ENCODE measurements at regions not wholly inside any gene's neighbourhood (a gene's known extent, or its start where the extent isn't known, plus 50 kb on each side); places are given as distances from the start of the nearest gene placed in this dataset.

DNA sequence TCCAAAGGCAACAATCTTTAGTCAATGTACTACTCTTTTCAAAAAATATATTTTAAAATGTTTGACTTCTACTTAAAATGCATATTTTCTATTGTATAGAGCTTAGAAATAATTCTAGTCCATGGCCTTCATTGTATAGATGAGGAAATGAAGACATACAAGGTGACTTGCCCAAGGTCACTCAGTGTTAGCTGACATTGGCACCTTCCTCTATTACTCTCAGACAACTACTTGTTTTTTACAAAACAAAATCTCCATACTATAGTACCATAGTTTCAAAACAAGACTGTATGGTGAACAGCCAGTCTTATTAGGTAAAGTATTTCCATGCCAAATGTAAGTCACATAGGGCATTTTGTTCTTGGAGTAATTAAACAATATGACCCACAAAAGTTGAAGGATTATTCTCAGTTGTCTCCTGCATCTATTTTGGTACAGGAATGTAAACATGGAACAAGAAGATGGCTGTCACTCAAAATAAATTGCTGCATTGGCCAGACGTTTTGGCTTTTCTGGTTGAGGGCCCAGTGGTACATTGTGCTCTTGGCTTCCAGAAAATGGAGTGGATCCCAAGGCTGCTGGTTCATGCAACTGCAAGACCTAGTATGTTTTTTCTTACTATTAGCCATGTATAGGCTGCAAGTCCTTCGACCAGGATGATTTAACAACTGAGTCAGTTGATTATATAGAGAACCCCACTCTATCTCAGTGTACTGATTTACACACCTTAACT, 54.3 kb upstream of the NOX3 start:
- no peaks in the 10 kb centered on the region for H3K4me1 ChIP-seq
- intact Hi-C loops (cut with DNase I): no loop called here
- 21% methylated on average over 2 of the region's 2 CpGs for WGBS (ENCODE audit: insufficient coverage, low coverage, low lambda C conversion rate, missing lambda C conversion rate)
- no peaks in the 10 kb centered on the region for H3K9me3 ChIP-seq
- no peaks in the 10 kb centered on the region for H3K36me3 ChIP-seq
- H3K27me3 ChIP-seq: no peaks in the 10 kb centered on the region
- H3K4me3 ChIP-seq: no peak overlapping the region
- ATAC-seq (no peak), DNase-seq (no peak)
- TF ChIP-seq POLR2A (IDR thresholded peaks at IDR 0.05): no peak
- TF ChIP-seq, protein P1, sequence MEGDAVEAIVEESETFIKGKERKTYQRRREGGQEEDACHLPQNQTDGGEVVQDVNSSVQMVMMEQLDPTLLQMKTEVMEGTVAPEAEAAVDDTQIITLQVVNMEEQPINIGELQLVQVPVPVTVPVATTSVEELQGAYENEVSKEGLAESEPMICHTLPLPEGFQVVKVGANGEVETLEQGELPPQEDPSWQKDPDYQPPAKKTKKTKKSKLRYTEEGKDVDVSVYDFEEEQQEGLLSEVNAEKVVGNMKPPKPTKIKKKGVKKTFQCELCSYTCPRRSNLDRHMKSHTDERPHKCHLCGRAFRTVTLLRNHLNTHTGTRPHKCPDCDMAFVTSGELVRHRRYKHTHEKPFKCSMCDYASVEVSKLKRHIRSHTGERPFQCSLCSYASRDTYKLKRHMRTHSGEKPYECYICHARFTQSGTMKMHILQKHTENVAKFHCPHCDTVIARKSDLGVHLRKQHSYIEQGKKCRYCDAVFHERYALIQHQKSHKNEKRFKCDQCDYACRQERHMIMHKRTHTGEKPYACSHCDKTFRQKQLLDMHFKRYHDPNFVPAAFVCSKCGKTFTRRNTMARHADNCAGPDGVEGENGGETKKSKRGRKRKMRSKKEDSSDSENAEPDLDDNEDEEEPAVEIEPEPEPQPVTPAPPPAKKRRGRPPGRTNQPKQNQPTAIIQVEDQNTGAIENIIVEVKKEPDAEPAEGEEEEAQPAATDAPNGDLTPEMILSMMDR (IDR thresholded peaks at IDR 0.05): no peak
- no peak overlapping the region for H3K27ac ChIP-seq

DNA sequence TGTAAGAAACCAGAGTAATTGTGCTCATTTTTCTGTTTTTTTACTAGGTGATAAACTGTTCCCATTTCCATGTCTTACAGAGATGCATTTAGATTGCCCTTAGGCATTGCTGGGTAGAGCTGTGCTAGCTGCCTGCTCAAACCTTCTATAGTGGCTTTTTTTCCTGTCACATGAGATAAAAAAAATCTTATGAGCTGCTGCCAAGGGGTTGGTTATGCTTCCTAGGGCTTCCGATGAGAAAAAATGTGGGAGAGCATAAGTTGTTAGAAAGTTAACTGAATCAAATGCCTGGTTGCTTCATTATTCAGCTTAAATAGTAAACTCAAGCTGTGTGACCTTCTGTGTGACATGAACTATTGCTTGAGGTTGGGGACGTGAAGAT, 50.0 kb upstream of the NOX3 start:
- intact Hi-C loops (cut with DNase I): no loop called here
- Histone ChIP-seq H3K9me3 (no peaks in the 10 kb centered on the region), H3K36me3 (no peaks in the 10 kb centered on the region), H3K27me3 (no peaks in the 10 kb centered on the region), H3K4me3 (no peak overlapping the region), H3K27ac (no peak overlapping the region), H3K4me1 (no peaks in the 10 kb centered on the region)
- ATAC-seq: no peak
- WGBS (ENCODE audit: insufficient coverage, low coverage, low lambda C conversion rate, missing lambda C conversion rate): 36% methylated on average over 2 of the region's 2 CpGs
- TF ChIP-seq, protein P1 (IDR thresholded peaks at IDR 0.05): no peak
- no peak for TF ChIP-seq POLR2A (IDR thresholded peaks at IDR 0.05)
- DNase-seq: no peak

MicroRNAs encoded in the stretch of these regions (microRNA counts, 767-probe panel; counts per million panel counts)
- 237 counts per million for microRNA hsa-miR-1202

Small RNA genes lying in the stretch of these regions (microRNA-seq; reads per million reads assigned to microRNA genes)
- 0 reads per million in 2 donors for gene MIR1202

Small RNA genes lying in the stretch of these regions (small RNA-seq; reads per million reads assigned to genes)
- gene MIR1202: 0 reads per million in 2 experiments
- gene RNU7-152P: 0 reads per million in 2 experiments
- gene SNORD28B: 0 reads per million in 2 experiments
